GM18861 (cell line): ENCODE measurements at regions not wholly inside any gene's neighbourhood (a gene's known extent, or its start where the extent isn't known, plus 50 kb on each side); places are given as distances from the start of the nearest gene placed in this dataset.

Source experiments
- ATAC-seq: cut with Tn5 transposase; IDR thresholded peaks from one replicate; pipeline ENCODE4 v1.9.1; 2021; ENCODE audit not compliant: unreplicated experiment

DNA sequence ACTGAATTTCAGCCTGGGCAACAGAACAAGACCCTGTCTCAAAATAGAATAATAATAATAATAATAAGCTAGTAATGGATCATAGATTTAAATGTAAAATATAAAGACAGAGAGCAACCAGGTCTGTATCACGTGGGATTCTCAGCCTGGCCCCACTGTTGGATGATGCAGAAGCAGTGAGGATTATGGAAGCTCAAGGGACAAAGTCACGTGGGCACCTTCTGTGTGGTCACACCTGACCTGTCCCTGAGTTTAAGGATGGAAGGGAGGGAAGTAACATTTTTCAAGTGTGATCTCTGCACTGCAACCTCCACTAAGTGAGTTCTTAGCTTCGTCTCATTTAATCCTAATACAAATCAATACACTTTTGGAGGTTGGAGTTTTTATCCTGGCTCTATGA, 212.5 kb upstream of the IER5L start:
- ATAC-seq = no peak

DNA sequence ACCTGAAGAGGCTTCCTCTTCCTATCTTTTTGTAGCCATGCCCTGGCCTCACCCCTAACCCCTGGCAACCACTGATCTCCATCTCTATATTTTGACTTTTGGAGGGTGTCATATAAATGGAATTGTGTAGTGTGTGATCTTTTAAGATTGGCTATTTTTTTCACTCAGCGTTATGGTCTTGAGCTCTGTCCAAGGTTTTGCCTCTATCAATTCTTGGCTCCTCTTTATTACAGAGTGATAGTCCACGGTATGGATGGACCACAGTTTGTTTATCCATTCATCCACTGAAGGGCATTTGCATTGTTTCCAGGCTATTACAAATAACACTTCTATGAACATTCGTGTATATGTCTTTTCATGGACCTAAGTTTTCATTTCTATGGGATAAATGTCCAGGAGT, 209.8 kb upstream of the IER5L start:
- no peak for ATAC-seq

DNA sequence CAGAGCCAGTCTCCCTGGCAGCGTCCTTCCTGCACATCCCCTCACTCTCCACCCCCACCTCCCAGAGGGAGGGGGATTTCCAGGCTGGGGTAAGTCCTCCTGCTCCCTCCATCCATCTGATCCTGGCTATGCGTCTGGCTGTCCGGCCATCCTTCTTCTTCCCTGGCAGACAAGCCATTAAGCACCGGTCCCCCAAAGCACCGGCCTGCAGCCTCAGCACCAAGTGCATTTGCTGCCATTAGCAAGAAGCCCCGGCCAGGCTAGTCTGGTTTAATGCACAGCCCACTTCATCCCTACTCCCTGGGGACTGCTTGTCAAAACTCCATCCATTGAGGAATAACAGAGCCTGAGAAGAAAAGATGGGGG, 208.7 kb upstream of the IER5L start:
- no peak for ATAC-seq

DNA sequence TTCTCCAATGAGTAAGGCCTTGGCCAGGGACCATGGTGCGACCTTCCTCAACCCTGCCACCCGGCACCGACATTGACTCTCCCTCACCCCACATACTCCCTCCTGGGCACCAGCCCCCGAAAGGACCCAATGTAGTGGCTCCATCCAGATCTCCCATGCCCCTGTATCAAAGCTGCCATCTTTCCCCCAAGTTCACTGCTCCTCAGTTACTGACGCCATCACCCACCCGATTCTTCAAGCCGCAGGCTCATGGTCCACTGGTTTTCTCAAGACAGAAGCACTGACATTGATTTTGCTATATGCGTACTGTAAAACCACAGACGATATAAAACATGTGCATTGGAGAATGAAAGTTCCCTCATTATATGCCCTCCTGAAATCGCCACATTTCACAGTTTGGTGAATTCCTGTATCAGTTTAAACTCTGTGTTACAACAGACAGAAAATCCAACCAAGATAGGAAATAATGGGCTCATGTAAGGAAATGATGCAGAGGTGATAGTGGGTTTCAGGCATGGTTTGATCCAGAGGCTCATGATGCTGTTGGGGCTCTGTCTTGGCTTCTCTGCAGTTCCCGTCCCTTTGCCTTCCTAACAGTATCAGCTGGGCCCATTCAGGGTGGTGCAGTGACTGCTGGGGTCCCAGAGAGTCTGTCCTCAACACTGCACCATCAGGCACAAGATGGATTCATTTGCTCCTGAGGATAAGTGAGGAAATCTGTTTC, 207.3 kb upstream of the IER5L start:
- no peak for ATAC-seq

DNA sequence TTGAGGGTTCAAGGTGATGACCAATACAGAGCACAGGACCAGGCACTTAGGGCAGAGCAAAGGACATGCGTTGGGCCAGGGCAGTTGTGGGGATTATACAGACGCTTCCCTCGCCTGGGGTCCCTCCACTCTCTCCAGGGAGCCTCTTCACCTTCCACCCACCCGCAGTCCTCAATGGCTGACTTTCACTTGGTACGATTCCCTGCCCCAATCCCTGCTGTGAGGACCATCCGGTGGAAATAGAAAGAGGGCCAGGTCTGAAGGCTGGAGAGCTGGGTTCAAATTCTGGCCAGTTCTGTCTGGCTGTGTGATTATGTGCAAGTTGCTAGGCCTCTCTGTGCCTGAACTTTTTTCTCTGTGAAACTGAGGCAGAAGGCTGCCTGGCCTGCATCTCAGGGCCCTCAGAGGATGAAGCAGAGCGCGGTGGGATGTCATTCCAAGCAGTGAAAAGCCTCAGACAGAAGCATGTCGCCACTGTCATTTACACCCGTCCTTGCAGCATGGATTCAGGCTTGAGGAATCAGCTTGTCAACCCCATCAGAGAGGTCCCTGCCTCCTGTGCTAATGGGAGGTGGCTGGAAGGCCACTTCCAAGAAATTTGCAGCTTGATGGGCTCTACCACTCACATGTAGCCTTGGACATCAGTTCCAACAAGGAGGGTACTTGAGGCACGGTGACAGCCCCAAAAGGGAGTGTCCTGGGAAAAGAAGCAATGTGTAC, 206.6 kb upstream of the IER5L start:
- no peak for ATAC-seq

DNA sequence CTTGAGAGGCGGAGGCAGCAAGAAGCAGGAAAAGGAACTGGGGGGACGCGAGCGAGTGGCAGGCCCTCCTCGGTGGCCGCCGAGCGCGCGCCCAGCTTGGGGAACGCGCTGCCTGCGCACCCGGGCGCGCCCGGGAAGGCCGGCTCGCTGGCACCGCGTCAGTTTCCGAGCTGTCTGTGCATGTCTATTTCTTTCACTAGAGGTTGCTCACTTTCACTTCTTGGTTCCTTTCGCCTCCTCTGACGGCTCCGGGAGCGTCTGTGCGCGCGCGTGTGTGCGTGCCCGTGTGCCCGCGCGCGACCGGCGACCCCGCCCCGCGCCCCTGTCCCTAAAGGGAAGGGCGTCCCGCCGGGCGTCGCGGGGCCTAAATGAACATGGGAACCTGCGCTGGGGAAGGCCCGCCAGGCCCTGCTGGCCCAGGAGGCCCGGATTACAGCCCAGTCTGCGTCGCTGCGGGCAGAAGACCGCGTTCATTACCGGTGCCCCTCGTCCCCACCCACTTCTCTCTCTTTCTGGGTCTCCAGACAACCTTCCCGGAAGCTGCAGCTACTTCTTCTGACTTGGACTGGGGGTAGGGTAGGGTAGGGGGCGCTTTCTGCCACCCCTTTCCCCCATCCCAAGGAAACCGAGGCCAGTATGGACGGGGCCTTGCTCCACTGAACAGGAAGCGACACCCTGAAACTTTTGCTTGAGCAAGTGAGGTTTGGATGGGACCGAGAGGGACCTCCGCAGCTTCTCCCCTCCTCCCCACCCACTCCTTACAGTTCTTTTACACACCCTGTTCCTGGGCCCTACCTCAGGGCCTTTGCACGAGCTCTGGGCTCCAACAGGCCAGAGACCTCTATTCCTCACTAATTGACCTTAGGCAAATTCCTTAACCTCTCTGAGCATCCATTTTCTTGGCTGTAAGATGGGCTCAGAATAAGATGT, 205.8 kb upstream of the IER5L start:
- peak; percentile 76 for ATAC-seq

DNA sequence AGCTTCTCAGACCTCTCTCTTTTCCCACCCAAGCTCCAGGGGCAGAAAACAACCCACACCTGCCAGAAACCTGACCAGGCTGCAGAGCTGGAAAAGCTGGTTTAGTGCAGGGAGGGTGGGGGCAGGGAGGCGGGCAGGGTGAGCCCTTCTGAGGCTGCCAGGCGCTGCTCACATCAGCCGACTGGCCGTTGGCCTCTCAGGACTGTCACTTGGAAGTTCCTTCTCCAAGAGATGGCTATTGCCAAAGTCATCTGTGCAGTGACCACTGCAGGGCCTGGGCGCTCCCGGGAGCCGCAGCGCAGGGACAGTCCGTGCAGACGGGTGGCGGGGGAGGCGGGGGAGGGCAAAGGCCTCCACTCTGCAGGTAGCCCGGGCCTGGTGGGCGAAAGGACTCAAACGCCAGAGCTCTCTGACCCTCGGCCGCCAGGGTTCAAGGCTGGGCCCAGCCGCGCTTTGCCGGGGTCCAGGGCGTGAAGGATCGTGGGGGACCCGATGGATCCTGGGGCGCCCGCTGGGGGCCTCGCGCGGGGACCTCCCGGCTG, 205.0 kb upstream of the IER5L start:
- ATAC-seq = no peak

DNA sequence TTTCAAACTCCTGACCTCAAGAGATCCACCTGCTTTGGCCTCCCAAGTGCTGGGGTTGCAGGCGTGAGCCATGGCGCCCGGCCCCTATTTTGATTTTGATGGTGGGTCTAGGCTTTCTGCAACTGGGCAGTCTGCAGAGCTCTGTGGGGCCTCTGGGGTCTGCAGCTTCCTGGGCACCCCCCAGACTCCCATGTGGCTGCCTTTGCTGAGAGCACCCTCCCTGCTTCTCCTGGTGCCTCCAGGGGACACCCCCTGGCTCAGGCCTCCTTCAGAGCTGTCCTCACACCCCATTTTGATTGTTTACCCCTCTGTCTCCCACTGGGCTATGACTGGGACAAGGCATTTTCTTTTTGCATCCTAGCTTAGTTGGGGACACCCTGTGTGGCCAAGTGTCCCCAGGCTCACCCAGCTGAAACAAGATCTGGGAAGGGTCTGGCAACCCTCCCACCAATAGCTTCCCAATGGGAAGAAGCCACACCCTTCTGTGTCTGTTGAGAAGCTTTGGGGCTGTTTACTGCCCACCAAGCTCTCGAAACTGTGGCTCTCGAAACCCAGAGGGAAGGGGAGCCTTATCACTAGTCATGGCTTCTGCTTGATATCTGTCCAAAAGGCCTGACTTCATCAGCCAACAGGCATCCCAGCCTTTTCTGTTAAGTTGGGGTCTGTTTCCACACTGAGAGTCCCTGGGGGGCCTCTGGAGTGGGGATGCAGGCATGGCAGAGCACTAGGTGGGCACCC, 204.4 kb upstream of the IER5L start:
- no peak for ATAC-seq

DNA sequence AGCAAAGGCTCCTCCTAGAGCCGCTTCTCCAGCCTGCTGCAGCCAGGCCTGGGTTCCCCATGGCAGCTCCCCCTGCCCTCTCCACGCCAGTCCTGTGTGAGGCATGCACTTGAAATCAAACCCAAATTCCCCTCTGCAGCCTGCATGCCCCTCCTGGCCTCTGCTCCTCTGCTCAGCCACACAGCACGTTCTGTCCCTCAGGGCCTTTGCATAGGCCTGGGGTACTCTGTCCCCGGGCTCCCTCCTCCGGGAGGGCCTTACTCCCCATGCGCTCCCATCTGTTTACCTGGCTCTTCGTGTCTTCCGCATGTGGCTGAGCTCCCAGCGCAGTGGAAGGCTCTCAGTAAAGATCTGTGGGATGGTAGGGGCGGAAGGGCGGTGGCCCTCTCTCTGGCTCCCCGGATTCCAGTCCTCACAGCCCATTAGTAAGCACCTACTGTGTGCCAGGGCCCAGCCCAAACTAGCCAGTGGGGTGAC, 203.5 kb upstream of the IER5L start:
- no peak for ATAC-seq

DNA sequence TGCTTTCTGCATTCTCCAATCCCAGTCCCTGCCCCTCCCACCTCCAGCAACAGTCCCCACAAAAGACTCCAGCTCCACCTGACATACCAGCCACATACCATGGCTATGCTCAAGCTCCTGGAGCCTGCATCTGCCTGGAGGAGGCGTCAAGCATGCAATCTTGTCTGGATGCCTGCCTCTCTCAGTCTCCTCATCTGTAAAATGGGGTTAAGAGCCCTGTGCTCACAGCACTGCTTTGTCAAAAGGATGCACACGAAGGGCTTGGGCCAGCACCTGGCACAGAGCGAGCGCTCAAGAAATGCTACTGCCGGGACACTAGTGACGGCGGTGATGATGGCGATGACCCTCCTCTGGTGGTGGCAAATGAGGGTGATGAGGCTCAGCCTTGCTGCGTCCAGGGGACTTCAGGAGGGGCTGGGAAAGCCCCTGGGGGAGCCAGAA, 202.9 kb upstream of the IER5L start:
- ATAC-seq = no peak

DNA sequence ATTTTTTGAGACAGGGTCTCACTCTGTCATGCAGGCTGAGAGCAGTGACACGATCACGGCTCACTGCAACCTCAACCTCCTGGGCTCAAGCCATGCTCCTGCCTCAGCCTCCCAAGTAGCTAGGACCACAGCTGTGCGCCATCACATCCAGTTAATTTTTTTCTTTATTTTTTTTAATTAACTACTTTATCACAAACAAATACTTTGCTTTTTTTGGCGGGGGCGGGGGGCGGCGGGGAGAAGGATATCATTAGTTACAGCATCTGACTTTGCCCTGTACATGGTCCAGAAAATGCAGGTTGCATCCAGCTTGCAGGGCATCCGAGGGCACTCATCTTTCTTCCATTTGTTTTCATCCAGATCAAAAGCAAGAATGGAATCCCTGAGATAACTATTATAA, 201.8 kb upstream of the IER5L start:
- ATAC-seq = no peak

DNA sequence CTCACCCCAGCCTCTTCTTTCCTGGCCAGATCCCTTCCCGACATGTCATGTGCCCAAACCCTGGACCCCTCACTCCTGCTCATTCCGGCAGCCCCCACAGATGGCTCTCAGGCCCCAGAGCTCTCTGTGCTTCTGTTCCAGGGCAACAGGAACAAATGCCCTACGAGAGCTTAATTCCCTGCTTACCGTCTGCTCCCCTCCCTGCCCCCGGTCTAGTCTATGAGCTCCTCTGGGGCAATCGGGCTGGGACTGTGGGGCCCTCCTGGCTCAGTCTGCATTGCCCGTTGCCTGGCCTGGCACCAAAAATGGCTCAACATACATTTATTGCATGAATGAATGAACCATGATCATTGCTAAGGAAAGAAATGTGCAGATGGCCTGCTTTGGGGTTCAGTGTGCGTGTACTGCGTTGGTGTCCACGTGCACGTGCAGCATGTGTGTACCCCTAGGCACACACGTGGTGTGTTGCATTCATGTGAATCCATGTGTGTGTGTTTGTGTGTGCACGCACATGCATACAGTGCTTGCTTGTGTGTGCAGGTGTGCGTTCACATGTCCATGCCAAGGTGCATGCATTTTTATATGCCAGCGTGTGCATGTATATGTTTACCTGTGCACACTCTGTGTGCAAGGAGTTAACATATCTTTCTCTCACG, 201.2 kb upstream of the IER5L start:
- no peak for ATAC-seq

DNA sequence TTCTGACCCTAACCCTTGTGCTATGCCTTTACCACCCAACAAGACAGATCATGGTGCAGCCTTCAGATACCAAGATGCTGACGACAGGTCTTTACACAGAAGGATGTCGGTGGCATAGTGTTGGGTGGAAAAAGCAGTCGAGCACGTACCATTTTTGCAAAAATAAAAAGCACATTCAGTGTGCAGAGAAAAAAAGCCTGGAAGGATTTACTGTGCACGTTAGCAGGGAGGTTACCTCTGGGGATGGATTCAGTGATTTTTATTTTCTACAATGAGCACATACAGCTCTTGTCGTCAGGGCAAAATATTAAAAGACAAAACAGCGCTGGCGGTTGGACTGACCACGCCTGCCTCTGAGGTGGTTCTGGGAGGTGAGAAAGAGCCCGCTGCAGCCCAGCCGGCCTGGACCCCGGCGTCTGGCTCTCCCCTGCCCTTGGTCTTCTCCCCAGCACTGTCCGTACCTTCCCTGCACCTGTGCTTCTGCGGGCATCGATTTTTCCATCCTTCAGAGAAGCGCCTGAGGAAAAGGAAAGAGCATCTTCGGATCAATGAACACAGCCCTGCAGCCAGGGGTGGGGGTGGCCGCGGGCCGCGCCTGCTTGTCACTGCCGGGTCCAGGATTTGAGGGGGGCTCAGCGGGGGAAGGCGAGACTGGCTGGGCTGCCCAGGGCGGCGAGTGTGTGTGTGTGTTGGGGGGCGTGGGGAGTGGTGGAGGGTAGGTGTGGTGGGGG, 200.0 kb upstream of the IER5L start:
- no peak for ATAC-seq

DNA sequence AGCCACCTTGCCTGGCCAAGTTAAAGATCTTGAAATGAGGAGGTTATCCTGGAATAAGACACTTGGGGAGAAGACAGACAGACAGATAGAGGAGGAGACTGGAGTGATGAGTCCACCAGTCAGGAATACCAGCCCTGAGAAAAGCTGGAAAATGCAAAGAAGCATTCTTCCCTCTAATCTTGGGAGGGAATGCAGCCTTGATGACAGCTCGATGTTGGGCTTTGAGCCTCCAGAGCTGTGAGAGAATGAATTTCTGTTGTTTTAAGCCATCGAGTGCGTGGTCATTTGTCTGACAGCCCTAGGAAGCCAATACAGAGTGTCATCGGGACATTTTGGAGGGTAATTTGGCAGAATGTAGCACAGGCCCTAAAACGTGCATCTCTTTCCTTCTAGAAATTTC, 199.1 kb upstream of the IER5L start:
- ATAC-seq = no peak

DNA sequence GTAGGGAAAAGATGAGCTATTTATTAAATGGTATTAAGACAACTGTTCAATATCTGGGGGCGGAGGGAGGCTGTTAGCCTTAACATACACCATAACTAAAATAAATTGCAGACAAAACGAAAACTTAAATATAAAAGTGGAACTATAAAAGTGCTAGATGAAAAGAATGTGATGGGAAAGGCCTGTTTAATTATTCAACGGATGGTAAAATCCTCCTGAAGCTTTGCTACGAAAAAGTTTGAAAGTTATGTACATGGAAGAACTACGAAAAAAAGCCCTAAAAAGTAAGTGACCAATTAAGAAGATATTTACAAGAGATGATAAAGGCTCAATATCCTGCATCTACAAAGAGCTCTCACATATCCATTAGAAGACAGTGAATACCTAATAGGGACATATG, 197.8 kb upstream of the IER5L start:
- no peak for ATAC-seq

DNA sequence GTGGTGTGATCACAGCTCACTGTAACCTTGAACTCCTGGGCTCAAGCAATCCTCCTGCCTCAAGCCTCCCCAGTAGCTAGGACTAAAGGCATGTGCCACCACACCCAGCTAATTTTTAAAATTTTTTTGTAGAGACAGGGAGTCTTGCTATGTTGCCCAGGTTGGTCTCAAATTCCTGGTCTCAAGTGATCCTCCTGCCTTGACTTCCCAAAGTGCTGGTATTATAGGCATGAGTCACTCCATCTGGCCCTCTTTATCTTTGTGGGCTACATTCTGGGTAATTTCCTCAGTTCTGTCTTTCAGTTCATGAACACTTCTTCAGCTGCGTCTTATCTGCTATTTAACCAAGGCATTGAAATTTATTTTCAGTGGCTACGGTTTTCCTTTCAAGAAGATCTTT, 196.6 kb upstream of the IER5L start:
- no peak for ATAC-seq

DNA sequence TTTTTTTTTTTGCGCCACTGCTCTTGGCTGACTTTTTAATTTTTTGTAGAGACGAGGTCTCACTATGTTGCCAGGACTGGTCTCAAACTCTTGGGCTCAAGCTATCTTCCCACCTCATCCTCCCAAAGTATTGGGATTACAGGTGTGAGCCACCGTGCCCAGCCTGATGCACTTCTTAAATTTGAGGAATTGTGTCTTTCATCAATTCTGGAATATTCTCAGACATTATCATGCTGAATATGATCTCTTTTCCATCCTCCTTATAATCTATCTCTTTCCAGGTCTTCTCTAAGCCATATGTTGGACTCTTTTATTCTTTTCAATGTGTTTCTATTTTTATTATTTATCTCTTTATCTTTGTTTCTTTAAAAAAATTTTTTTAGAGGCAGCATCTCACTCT, 196.2 kb upstream of the IER5L start:
- ATAC-seq = no peak

DNA sequence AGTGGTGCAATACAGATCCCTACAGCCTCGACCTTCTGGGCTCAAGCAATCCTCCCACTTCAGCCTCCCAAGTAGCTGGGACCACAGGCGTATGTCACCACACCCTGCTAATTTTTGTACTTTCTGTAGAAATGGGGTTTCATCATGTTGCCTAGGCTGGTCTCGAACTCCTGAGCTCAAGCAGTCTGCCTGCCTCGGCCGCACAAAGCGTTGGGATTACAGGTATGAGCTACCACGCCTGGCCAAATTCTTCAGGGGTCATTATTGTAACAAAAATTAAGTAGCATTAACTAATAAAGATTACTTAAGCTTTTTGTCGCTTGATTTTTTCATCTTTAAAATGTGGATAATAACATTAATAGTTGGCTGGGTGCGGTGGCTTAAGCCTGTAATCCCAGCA, 195.3 kb upstream of the IER5L start:
- no peak for ATAC-seq

DNA sequence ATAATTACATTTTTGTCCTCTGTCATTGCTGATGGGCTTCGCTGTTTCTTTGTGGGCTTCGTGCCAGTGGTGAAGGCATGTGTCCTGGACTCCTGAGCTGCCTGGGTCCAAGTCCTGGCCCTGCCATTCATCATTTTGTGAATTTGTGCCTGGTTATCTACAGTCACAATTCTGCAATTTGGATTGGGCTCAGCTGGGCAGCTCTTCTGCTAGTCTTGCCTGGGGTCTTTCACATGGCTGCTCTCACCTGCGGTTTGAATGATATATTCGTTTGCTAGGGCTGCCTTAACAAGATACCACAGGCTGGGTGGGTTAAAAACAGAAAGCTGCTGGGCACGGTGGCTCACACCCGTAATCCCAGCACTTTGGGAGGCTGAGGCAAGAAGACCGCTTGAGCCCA, 192.7 kb upstream of the IER5L start:
- no peak for ATAC-seq
